HG03280 (cell line): ENCODE measurements at regions not wholly inside any gene's neighbourhood (a gene's known extent, or its start where the extent isn't known, plus 50 kb on each side); places are given as distances from the start of the nearest gene placed in this dataset.
"Not testable (repeated sequence)": the region's sequence is repeated elsewhere in the genome, so short reads cannot be mapped to it uniquely, and the experiment has no call there.

Source experiments
- ATAC-seq: cut with Tn5 transposase; IDR thresholded peaks from one replicate; pipeline ENCODE4 v1.9.1; 2021; ENCODE audit warnings: mild to moderate bottlenecking, moderate library complexity; ENCODE audit not compliant: unreplicated experiment

GRCh38 chr9:103601287-103601686, 492.8 kb upstream of the SMC2 start:
- no peak for ATAC-seq

DNA sequence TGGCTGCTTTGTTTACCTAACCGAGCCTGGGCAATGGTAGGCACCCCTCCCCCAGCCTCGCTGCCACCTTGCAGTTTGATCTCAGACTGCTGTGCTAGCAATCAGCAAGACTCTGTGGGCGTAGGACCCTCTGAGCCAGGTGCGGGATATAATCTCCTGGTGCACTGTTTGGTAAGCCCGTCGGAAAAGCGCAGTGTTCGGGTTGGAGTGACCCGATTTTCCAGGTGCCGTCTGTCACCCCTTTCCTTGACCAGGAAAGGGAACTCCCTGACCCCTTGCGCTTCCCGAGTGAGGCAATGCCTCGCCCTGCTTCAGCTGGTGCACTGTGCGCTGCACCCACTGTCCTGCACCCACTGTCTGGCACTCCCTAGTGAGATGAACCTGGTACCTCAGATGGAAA, 482.2 kb upstream of the SMC2 start:
- ATAC-seq, result not testable (repeated sequence)

DNA sequence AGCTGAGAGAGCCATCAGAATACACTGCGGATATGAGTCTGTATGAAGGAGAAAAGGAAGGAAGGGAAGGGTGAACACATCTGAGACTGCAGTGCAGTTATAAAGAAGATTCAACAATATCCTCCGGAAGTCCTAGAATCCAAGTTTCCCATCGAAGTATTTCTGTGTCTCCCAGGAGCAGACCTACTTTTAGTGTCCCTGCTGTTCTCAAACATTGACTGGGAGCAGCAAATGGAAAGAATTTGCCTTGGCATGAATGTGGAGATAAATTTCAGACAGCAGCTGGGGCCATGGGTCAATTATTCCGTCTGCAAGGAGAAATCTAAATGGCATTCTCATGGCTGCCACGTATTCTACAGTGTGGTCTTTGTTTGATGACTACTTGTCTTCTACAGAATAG, 478.1 kb upstream of the SMC2 start:
- ATAC-seq, result no peak

GRCh38 chr9:103617046-103617445, 477.1 kb upstream of the SMC2 start:
- ATAC-seq, result no peak

DNA sequence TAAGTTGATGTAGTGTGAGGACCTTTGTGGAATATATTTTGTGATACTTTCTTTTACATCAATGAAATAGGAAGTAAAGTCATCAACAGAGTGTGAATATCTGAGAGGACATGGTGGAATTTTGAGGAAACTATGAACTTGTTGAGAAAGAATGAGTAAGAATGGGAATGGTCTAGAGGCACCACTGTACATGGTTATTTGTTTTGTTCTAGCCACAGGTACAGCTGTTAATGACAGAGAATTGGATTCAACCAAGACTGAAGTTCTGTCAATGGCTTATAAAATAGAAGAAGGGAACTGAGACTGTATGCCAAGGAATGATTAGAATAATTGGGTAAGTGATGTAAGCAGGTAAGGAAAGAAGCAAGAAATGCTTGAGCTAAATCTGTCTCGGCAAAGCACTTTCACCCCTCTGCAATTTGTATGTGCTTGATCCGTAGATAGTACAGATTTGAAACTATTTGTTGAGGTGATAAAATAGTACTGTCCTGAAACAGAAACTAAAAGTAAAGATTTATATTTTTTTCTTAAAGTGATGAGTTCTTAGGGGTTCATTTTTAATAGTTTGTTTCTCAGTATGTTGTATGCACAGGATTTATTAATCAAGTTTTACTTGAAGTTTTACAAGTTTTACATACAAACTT, 468.8 kb upstream of the SMC2 start:
- no peak for ATAC-seq

- no peak for ATAC-seq
Measured at GRCh38 chr9:103627731-103628130, 466.4 kb upstream of the SMC2 start.

GRCh38 chr9:103649086-103649485, 445.0 kb upstream of the SMC2 start:
- no peak for ATAC-seq

- no peak for ATAC-seq
Measured at GRCh38 chr9:103658156-103658555, 436.0 kb upstream of the SMC2 start.

GRCh38 chr9:103660830-103661229, 433.3 kb upstream of the SMC2 start:
- ATAC-seq, result no peak

GRCh38 chr9:103661663-103662062, 432.4 kb upstream of the SMC2 start:
- no peak for ATAC-seq

DNA sequence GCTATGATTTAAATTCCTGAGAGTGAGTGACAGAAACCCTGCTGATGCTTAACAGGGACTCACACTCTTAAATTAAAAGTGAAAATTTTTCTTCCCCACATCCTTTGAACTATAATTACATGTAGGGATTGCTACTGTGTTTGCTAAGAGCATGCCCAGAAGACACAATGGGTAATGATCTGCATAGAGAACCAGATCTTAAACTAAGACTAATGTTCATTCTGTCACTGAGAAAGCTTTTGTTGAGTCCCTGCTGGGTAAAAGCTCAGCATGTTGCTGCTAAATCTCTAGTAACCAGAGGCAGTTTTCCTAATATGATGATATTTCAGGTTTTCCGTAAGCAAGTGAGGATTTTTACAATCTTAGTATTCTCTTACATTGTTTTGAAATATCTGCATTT, 424.8 kb upstream of the SMC2 start:
- no peak for ATAC-seq

- no peak for ATAC-seq
Measured at GRCh38 chr9:103674271-103674670, 419.8 kb upstream of the SMC2 start.

DNA sequence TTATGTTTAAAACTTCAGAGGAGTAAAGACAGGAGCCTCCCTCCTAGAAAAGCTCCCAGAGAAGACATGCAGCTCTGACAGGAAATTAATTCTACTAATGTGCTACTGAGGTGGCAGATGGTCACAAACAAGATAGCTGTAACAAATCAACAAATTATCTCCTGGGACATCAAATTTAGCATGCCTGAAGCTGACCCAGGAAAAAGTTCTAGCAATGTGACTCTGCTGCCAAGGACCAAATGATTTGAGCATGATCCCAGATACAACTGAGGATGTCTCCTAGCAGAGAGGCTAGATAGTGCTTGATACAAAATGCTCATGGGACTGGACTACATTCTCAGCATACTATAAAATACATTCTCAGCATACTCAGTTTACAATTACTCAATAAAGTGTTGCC, 413.5 kb upstream of the SMC2 start:
- ATAC-seq, result no peak

- no peak for ATAC-seq
Measured at GRCh38 chr9:103681435-103681834, 412.7 kb upstream of the SMC2 start.

DNA sequence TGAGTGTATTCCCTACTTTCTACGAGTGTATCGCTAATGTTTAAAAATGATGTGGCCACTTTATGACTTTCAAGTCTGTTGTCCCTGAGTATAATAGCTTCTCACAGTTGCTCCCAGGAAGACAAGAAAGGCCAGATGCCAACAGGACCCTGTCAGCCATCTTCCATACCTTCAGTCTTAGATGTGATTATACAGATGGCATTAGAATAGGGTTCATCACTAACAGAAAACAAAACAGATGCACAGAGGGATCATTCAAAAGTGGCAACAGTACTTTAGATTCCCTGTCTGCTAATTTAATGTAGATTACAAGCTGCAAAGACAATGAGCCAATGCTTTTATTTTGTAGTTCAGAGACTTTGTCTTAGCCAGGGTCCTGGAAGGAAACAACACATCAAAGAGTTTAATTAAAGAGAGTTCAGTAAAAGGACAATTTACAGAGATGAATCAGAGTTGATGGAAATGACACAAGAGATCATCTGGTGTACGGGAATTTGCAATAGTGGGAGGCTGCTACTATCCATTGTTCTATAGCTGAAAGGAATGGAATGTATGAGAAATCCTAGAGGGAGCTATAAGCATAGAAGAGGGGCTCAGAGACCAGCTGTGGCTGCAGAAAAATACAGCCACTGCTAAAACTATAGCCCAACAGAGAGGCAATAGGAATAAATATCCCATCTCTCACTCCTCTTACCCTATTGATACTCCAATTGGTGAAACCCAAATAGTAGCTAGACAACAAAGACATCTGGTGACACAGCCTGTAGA, 393.7 kb upstream of the SMC2 start:
- no peak for ATAC-seq

GRCh38 chr9:103702572-103702971, 391.5 kb upstream of the SMC2 start:
- ATAC-seq, result no peak

DNA sequence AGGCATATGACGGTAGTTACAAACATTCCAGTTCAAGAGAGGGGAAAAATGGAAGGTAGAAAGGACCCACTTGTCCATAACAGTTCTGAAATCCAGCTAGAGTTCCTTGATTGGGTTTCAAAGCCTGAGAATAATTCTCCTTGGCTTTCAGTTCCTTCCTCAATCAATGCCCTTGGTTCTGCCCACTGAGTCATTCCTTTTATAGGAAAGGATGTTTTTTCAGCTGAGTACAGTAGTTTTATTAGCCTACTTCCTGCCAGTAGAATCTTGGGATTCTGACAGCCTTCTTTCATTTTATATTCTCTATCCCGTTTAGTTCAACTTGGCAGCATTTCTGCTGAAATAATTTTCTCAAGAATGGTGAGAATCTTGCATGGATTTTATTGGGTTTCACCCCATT, 386.9 kb upstream of the SMC2 start:
- ATAC-seq, result no peak

- no peak for ATAC-seq
Measured at GRCh38 chr9:103709366-103709765, 384.7 kb upstream of the SMC2 start.

DNA sequence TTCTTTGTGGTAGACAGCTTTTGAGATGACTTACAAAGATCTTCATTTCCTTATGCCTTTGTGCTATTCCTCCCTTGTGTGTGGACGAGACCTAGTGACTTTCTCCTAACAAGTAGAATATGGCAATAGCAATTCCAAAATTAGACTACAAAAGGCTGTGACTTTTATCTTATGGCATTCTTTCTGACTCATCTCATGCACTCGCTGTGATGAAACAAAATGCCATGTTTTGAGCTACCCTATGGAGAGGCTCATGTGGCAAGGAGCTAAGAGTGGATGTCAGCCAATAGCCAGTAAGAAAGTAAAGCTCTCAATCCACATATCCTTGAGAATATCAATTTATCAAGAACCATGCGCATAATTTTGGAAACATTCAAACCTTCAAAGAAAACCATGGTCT, 380.5 kb upstream of the SMC2 start:
- ATAC-seq, result no peak

DNA sequence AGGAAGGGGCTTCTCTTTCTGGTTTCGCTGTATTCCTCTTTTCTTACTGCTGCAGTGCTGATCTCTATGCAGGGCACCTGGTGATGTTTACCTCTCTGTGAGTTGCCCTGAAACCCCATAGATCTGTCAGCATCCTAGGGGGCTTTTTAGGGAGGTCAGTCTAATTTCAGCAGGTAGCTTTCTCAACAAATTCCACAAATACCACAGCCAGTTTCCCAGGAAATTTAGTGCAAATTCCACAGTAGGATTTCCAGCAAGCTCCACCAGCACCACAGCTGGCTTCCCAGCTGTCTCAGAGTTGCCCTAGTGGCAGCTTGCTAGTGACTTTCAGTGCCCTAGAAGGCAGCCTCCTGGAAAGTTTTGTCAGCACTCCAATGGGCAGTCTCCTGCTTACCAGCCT, 379.1 kb upstream of the SMC2 start:
- no peak for ATAC-seq

DNA sequence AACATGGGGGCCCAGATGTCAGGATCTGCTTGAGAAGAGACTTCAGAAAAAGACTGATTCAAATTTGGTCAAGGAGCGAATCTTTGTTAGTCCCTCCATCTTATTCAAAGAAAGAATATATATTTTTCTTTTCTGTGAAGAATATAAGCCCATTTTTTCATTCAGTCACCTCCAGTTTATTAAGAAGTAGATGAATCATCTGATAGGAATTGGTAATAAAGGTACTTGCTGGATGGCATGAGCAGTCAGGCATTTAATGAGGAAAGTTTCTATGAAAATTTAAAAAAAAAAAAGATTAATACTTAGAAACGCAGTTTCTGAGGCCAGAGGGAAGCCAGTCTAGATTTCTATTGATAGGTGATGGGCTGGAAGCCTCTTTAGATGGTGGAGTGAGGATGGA, 373.1 kb upstream of the SMC2 start:
- ATAC-seq, result no peak

- no peak for ATAC-seq
Measured at GRCh38 chr9:103730866-103731265, 363.2 kb upstream of the SMC2 start.

DNA sequence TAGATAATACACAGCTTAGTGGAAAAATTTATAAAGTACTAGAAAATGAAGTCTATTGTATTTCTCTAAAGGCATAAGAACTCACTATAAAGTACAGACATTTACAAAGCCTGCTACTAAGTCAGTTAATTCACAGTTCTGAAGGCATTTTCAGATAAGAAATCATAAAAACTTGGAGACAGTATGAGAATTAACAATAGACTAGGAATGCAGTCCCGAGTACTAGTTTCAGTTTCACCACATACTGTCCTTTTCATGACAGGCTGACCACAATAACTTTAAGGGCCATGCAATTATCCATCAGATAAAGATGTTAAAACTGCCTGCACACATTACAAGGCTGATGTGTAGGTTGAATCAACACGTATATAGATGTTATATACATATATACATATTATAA, 362.6 kb upstream of the SMC2 start:
- no peak for ATAC-seq
